Nucleus accumbens (tissue), 56 donors: ENCODE measurements at regions not wholly inside any gene's neighbourhood (a gene's known extent, or its start where the extent isn't known, plus 50 kb on each side); places are given as distances from the start of the nearest gene placed in this dataset.

ENCODE experiments used
- DNase-seq, 56 donors: peaks; one replicate each; lab custom pipeline; 2025; lab: John Stamatoyannopoulos, UW

GRCh38 chr5:53359916-53360517, 120.4 kb upstream of the FST start:
- DNase-seq, result no peak

- DNase-seq, result no peak
These were observed 119.6 kb upstream of the FST start for GRCh38 chr5:53360811-53361210.

GRCh38 chr5:53361708-53362107, 118.7 kb upstream of the FST start:
- DNase-seq, result no peak

- DNase-seq, result no peak
These were observed 117.9 kb upstream of the FST start for GRCh38 chr5:53362521-53362941.

GRCh38 chr5:53364061-53364460, 116.4 kb upstream of the FST start:
- DNase-seq, result no peak

- no peak for DNase-seq
These were observed 114.2 kb upstream of the FST start for GRCh38 chr5:53366245-53366644.

GRCh38 chr5:53367727-53368126, 112.7 kb upstream of the FST start:
- no peak for DNase-seq

- no peak for DNase-seq
These were observed 111.9 kb upstream of the FST start for GRCh38 chr5:53368516-53368915.

GRCh38 chr5:53368966-53369605, 111.3 kb upstream of the FST start:
- DNase-seq, result no peak

- no peak for DNase-seq
These were observed 110.7 kb upstream of the FST start for GRCh38 chr5:53369681-53370080.

GRCh38 chr5:53373451-53374158, 106.8 kb upstream of the FST start:
- no peak for DNase-seq

GRCh38 chr5:53376853-53377252, 103.6 kb upstream of the FST start:
- DNase-seq, result no peak

- no peak for DNase-seq
These were observed 102.2 kb upstream of the FST start for GRCh38 chr5:53378190-53378589.

GRCh38 chr5:53378590-53379247, 101.7 kb upstream of the FST start:
- DNase-seq, result no peak

- DNase-seq, result no peak
These were observed 94.1 kb upstream of the FST start for GRCh38 chr5:53386341-53386740.

- no peak for DNase-seq
These were observed 91.3 kb upstream of the FST start for GRCh38 chr5:53389093-53389492.

- no peak for DNase-seq
These were observed 88.4 kb upstream of the FST start for GRCh38 chr5:53392073-53392472.

GRCh38 chr5:53394808-53395207, 85.6 kb upstream of the FST start:
- DNase-seq, result no peak

GRCh38 chr5:53397141-53397757, 83.2 kb upstream of the FST start:
- no peak for DNase-seq

- peak in 6 of 56 donors; percentile 0 to 28 (median 4) for DNase-seq
These were observed 82.6 kb upstream of the FST start for GRCh38 chr5:53397845-53398244.
